ENCODE measurements at regions not wholly inside any gene's neighbourhood (a gene's known extent, or its start where the extent isn't known, plus 50 kb on each side); places are given as distances from the start of the nearest gene placed in this dataset.

DNA sequence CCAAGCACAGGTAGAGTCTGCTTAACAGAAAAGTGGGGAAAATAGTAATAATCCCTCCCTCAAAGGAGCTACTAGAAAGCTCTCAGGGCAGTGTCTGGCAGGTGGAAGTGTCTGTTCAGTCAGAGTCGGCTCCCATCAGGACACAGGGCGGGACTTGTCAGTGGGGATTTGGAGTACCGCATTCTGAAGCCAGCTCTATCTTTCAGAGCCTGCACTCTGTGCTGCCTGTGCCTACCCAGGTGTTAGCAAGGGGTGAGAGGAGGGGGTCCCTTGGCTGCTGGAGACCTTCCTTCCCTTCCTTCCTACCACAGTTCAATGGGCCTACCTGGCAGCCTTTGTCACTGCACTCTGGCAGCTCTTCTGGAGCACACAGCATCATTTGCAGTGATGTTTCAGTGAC lies 615.5 kb downstream of the AJAP1 start:
- H3K4me3 ChIP-seq (ENCODE audit: low read depth, low read length), result no peak overlapping the region
- DNase-seq (ENCODE audit: low read depth), result no peak
- TF ChIP-seq, protein P1, sequence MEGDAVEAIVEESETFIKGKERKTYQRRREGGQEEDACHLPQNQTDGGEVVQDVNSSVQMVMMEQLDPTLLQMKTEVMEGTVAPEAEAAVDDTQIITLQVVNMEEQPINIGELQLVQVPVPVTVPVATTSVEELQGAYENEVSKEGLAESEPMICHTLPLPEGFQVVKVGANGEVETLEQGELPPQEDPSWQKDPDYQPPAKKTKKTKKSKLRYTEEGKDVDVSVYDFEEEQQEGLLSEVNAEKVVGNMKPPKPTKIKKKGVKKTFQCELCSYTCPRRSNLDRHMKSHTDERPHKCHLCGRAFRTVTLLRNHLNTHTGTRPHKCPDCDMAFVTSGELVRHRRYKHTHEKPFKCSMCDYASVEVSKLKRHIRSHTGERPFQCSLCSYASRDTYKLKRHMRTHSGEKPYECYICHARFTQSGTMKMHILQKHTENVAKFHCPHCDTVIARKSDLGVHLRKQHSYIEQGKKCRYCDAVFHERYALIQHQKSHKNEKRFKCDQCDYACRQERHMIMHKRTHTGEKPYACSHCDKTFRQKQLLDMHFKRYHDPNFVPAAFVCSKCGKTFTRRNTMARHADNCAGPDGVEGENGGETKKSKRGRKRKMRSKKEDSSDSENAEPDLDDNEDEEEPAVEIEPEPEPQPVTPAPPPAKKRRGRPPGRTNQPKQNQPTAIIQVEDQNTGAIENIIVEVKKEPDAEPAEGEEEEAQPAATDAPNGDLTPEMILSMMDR (conservative IDR thresholded peaks at IDR 0.05; ENCODE audit: low read depth, low read length), result no peak

DNA sequence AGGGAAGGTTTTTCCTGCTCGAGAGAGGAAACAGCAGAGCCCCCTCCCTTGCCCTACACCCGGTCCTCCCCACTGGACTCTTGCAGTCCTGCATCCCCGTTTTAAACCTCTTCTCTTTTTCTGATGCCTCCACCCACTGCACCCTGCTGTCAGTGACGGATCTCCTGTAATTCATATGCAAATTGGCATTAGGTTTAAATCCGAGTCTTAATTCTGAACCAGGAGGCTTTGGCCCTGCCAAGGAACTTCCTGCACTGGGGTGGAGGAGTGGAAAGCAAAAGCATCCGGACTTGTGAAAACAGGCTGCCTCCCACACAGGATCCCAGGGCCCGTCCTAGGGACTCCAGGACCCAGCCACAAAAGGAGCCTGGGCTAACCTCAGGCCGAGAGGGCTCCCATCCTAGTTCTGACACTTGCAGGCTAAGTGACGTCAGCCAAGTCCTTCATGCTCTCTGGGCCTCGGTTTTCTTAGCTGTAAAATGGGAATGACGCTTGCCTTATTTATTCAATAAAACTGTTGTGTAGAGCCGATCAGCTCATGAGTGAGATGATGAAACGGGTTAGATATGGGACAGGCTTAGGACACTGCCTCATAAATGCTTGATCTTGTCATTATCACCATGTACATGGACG lies 613.3 kb downstream of the AJAP1 start:
- TF ChIP-seq, protein P1 (conservative IDR thresholded peaks at IDR 0.05; ENCODE audit: low read depth, low read length), result no peak
- DNase-seq (ENCODE audit: low read depth), result no peak
- no peak overlapping the region for H3K4me3 ChIP-seq (ENCODE audit: low read depth, low read length)

DNA sequence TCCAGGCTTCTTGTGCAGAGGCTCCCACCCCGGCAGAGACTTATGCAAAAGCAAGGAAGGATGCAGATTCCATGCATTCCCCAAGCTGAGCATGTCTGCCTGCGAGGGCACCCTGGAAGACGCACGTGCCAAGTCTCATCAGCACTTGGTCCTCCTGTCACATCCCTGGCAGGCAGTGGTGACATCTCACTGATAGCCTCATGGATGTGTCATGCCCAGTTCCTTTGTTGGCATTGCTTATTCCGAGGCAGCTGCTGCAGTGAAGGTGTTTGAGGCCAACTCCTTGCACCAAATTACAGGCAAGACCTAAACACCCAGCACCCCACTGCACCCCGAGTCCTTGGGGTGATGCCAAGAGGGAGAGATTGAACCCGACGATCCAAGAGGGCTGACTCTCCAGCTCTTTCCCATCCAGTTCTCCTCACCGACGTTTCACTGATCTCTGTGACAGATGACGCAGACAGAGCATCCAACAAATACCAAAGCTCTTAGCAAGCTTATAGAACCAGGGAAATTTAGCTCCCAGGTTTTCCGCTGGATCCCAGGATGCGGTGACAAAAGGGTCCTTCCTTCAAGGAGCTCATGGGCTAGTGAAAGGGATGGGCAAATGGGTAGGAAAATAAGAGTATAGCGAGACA lies 611.1 kb downstream of the AJAP1 start:
- TF ChIP-seq, protein P1 (conservative IDR thresholded peaks at IDR 0.05; ENCODE audit: low read depth, low read length), result no peak
- H3K4me3 ChIP-seq (ENCODE audit: low read depth, low read length), result no peak overlapping the region
- no peak for DNase-seq (ENCODE audit: low read depth)

DNA sequence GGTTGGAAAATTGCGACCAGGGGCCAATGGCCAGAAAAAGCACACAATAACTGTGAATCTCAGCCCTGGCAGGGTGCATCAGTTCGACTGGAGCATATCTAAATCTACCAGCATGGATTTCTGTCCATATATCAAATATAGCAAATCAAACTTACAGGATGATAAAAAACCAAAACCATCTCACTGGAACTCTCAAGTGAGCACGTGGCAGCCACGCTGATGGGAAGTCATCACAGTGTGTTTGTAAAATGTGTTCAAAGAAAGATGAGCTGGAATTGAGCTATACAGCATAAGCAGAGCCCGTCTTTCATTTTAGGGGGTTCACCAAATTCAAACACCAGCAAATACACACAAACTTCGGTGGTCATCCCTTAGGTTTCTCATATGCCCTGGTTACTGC lies 610.1 kb downstream of the AJAP1 start:
- DNase-seq (ENCODE audit: low read depth), result no peak
- no peak overlapping the region for H3K4me3 ChIP-seq (ENCODE audit: low read depth, low read length)
- TF ChIP-seq, protein P1 (conservative IDR thresholded peaks at IDR 0.05; ENCODE audit: low read depth, low read length), result no peak

DNA sequence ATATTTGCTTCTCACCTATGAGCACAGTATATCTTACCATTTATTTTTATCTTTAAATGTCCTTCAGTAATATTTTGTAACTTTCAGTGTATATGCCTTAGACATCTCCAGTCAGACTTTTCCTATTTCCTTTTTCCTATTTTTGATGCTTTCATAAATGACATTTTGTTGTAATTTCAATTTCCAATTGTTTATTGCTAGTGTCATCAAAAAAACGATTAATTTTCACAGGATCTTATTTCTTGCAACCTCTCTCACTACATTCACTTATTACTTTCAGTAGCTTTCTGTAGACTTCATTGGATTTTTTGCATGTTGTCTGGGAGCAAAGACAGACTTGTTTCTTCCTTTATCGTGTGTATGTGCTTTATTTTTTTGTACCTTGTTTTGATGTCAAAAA lies 602.4 kb downstream of the AJAP1 start:
- no peak for DNase-seq (ENCODE audit: low read depth)
- H3K4me3 ChIP-seq (ENCODE audit: low read depth, low read length), result no peak overlapping the region
- TF ChIP-seq, protein P1 (conservative IDR thresholded peaks at IDR 0.05; ENCODE audit: low read depth, low read length), result no peak

DNA sequence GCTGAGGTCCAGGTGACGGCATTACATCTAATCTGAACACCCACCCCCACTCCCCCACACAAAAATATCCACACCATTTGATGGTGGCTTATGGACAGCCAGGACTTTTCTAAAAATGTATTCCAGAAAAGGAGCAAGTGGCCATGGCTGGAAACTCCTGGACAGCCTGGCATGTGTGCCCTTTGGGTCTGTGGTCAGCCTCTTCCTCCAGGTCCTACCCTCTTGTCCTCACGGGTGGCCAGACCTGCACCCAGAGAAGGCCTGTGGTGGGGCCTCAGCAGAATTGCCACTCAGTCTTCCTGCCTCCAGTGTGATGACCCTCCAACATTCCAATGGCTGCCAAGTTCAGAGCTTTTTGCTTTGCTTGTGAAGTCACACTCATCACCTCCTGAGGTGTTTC lies 600.6 kb downstream of the AJAP1 start:
- DNase-seq (ENCODE audit: low read depth), result no peak
- no peak overlapping the region for H3K4me3 ChIP-seq (ENCODE audit: low read depth, low read length)
- TF ChIP-seq, protein P1 (conservative IDR thresholded peaks at IDR 0.05; ENCODE audit: low read depth, low read length), result no peak

Data from epithelial cell of proximal tubule (primary cell).